Erythroblast (primary cell): ENCODE measurements at regions not wholly inside any gene's neighbourhood (a gene's known extent, or its start where the extent isn't known, plus 50 kb on each side); places are given as distances from the start of the nearest gene placed in this dataset.

Source experiments
- GATA1 ChIP-seq: IDR thresholded peaks from 2 replicates; pipeline ENCODE4 v1.6.1; 2011; ENCODE audit warnings: low read depth, mild to moderate bottlenecking, control low read depth, low read length, moderate library complexity
- POLR2A ChIP-seq: IDR thresholded peaks from 2 replicates; pipeline ENCODE4 v1.6.1; 2011; ENCODE audit warnings: mild to moderate bottlenecking, low read length

DNA sequence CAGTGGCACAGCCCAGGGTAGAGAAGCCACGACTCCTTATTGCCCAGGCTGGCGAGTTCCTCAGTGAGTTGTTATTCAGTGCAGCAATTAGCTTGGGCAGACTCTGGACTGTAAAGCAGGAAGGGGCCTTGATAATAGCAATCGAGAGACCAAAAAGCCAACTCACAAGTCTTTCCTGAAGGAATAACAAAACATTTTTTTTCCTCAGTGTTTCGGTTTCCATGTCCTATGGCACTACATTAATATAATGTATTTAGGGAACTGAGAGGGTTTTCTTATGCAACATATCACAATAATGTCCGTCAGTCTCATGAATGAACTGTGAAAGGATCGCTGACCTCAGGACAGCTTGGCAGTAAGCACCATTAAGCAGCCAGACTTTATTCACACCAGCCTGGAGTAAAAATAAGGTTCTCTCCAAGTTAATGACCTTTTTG is 248.9 kb upstream of the TBL1XR1 start:
- TF ChIP-seq POLR2A = no peak
- no peak for TF ChIP-seq GATA1
